Testis (tissue), 2 donors: ENCODE measurements at regions not wholly inside any gene's neighbourhood (a gene's known extent, or its start where the extent isn't known, plus 50 kb on each side); places are given as distances from the start of the nearest gene placed in this dataset.

Source experiments
- CTCF ChIP-seq, 3 experiments: fragments of 450-650 bp in 2 of 3; fragments of 200-600 bp in 1 of 3; sonication (generic) in 1 of 3; IDR thresholded peaks; one replicate each; pipeline ENCODE4 v1.5.1; 2016 to 2019; ENCODE audit warnings: antibody characterized with exemption in 3 of 3, mild to moderate bottlenecking in 2 of 3, moderate library complexity in 1 of 3
- POLR2A ChIP-seq: fragments of 450-650 bp; IDR thresholded peaks from one replicate; pipeline ENCODE4 v1.6.1; 2017; ENCODE audit warnings: antibody characterized with exemption, mild to moderate bottlenecking, moderate library complexity

DNA sequence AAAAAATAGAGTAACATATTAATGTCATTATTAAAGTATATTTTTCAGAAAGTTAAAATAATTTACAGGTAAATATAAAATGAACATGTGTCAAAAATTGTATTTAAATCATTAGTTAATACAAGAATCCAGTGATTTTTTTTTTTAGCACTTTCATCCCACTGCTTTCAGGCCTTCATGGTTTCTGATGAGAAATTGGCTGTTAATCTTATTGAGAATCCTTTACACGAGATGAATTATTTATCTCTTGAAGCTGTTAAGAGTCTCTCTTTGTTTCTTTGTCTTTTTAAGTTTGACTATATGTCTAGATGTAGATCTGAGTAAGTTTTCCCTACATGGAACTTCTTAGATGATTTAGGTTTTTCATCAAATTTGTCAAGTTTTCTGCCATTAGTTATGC, 578.5 kb upstream of the KCND2 start:
- TF ChIP-seq CTCF (IDR thresholded peaks at IDR 0.05) = no peak
- TF ChIP-seq POLR2A = no peak
